HG03045 (cell line): ENCODE measurements at regions not wholly inside any gene's neighbourhood (a gene's known extent, or its start where the extent isn't known, plus 50 kb on each side); places are given as distances from the start of the nearest gene placed in this dataset.

Source experiments
- ATAC-seq: cut with Tn5 transposase; IDR thresholded peaks from one replicate; pipeline ENCODE4 v1.9.1; 2021; ENCODE audit warnings: mild to moderate bottlenecking, moderate library complexity; ENCODE audit not compliant: unreplicated experiment

DNA sequence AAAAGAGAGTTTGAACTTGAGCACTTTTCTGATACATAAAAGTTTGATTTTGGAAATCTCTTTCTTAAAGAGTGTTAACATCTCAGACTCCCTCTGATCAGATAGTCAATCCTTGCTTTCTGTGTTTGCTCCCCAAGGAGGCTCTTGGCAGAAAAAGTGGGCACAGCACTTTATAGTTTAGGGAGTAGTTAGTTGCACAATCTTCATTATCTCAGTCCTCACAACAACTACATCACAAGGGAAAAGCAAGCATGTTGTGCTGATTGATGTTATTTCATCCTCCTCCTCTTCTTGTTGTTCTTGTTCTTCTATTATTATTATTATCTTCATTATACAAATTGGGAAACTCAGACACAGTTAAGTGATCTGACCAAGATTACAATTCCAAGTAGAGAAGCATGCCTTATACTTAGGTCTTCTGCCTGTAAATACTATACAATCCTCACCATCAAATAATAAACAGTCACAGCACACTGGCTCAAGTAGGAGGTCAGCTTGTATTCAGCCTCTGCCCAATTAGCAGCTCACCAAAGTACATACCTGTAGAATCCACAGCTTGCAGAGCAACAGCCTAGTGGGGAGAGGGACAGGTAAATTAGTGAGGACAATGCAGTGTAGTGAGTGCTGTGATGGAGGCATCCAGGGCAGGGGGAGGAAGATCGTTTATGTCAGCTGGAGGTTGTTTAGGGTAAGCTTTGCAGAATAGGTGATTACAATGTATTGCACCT is 304.1 kb upstream of the MME start:
- no peak for ATAC-seq

DNA sequence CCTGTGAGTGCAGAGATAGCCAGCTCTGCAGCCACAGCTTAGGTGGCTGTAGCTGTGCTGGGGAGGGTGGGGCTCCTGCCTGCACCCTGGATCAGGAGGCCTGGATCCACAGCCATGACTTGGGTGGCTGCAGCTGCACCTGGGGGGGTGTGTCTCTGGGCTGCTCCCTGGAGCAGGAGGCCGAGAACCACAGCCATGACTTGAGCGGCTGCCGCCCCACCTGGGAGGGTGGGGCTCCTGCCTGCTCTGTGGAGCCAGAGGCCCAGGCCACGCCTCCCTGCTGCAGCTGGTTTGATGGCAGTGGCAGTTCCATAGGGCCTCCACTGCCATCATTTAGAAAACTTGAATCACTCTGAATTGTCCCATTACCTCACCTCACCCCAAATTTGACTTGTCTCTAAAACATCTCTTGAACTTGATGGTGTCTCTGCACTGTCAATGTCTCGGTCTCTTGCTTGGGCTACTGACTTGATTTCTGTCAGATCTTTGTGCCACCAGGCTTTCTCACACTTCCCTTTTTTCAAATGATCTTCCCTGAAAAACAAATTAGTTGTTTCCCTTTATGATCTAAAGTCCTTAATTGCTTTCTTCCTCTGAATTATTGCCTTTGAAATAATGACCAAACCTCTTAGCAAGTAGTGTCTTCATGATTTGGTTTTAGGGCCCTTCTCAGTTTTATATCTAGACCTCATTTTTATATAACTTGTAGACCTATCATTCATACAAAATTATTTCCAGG is 313.2 kb upstream of the MME start:
- no peak for ATAC-seq

DNA sequence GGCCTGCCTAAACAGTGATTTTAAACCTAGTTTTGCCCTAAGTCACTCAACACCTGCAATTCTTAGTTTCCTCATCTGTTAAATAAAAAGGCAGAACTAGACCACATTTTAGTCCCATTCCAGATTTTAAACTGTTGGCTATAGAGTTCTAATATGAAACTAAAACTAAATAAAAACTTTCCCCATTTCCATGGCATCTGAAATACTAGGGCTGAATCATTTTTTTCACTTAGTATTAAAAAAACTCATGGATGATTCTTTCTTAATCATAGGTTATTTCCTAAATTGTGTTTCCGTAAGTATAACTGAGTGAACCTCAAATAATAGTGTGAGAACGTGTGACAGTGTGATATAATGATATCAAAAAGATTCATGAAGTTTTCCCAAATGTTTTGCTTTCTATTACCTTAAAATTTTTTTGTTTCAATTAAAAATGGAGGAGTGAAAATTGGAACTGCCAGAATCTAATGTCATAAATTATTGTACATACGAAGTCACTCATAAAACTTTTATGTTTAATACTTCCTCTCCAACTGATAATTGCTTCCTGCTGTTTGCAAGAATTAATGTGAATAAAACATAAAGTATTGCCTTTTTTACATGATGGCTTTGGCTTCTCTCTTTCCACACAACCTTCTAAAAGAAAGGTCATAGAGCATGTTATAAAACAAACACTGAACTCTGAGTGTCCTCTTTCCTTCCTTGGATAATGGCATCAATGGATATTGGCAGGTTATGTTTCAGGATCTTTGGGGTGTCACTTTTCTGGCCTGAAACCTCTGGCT is 315.1 kb upstream of the MME start:
- ATAC-seq, result no peak

DNA sequence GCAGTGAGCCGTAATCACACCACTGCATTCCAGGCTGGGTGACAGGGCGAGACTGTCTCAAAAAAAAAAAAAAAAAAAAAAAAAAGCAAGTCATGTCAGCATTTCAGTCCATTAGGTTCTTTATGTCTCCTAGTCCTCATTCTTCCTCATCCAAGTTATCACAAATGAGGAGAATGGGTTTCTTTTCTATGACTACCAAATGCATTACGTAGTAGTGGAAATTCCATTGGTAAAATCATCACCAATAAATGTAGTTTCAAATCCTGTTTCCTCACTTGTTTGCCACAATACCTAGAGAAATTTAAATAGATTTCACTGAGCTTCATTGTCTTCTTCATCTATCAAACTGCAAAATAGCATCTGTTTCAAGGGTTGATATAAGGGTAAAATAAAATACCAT is 317.6 kb upstream of the MME start:
- no peak for ATAC-seq

DNA sequence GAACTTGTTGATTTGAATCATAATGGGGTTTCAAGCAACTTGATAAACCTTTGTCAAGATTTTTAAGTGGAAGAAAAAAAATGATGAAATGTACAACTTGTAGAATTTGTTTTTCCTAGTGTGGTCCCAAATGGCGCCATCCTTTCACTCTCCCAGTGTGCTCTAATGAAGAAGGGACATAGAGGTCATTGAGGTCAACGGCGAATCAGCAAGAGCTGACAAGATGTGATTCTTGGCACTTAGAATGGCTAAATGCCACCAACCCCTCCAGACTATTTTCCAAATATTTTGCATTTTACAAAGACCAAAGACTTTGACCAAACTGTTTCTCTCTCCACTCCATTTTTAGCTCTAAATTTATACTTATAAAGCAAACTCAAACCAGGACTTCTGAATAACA is 320.2 kb upstream of the MME start:
- ATAC-seq, result no peak

DNA sequence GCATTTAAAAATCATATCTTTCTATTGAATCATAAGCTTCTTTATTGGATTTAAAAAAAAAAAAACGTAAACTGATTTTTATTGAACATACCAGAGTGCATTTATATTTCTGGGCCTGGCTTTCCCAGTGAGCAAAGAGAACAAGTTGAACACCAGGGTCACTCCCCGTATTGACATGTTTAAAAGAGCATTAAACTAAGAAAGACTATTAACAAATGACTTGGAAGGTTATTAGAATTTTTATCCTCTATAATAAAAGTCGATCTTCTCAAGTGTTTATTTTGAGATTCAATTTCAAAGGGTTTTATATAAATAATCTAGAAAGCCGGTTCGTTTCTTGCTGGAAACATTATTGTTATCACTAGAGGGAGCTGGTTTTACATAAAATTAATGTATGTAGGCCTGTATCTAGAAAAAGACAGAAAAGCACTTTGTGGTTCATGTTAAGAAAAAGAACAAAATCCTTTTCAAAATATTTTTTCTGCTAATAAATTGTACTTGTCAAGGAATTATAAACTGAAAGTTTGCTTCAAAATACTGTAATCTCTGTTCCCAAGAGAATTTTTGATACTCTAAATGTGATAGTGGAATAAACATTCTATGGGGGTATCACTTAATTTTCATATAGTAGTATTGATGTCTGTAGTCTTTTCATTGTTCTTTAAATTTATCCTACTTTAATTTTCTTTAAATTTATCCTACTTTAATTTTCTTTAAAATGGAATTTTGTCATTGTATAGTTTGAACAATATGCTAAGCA is 321.8 kb upstream of the MME start:
- no peak for ATAC-seq

DNA sequence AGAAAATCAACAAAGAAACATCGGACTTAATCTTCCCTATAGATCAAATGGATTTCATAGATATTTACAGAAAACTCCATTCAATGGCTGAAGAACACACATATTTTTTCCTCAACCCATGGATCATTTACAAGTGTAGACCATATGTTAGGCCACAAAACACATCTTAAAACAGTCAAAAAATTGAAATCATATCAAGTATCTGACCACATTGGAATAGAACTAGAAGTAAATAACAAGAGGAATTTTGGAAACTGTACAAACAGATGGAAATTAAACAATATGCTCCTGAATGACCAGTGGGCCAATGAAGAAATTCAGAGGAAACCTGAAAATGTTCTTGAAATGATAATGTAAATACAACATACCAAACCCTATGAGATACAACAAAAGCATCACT is 323.1 kb upstream of the GPR149 start:
- ATAC-seq, result no peak

DNA sequence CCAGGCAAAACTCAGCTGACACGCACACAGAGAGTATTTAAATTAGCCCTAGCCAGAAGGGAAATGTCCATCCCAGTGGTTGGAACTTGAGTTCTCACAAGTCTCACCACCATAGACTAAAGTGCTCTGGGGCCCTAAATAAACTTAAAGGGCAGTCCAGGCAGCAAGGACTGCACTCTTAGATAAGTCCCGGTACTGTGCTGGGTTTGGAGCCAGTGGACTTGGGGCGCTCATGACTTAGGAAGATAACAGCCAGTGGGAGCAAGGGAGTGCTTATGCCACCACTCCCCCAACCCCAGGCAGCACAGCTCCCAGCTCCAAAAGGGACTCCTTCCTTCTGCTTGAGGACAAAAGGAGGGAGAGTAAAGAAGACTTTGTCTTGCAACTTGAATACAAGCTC is 319.5 kb upstream of the GPR149 start:
- no peak for ATAC-seq

DNA sequence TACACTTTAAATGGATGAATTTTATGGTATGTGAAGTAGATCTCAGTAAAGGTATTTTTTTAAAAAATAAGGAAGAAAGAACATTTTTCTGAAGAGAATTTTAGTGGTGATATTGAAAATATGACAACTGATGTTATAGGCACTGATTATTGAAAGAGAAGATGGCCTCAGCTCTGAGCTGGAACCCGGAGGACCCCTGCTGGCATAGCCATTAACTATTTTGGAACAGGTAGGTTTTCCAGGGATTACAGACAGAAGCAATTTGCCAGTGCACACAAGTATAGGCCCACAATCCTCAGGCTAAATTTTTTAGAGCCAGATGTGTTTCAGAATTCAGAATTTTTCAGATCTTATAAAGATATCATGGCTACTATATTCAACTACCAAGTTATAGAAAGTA is 315.9 kb upstream of the GPR149 start:
- ATAC-seq, result no peak

DNA sequence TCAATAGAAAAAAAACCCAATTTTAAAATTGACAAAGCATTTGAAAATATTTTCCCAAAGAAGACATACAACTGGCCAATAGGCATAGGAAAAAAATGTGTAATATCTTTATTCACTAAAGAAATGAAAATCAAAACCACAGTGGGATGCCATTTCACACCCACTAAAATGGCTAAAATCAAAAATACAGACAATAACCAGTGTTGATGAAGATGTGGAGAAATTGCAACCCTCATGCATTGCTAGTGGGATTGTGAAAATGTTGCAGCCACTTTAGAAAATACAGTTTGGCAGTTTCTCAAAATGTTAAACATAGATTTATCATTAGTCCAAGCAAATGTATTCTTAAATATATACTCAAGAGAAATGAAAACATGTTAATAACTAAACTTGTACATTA is 315.1 kb upstream of the GPR149 start:
- no peak for ATAC-seq

DNA sequence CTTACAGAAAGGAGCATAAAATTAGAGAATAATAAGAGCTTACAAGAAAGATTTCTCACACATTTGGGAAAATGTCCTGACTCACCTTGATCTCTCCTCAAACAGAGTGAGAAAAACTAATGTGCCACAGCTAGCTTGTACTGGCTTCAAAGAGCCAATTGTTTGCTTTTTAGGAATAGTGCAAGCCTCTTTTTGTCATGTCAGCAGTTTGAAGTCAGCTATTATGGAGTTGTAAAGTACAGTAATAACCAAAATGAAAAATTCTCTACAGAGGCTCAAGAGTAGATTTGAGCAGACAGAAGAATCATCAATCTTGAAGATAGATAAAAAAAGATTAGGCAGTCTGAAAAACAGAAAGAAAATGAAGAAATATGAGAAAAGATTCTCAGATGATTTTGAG is 313.4 kb upstream of the GPR149 start:
- no peak for ATAC-seq

DNA sequence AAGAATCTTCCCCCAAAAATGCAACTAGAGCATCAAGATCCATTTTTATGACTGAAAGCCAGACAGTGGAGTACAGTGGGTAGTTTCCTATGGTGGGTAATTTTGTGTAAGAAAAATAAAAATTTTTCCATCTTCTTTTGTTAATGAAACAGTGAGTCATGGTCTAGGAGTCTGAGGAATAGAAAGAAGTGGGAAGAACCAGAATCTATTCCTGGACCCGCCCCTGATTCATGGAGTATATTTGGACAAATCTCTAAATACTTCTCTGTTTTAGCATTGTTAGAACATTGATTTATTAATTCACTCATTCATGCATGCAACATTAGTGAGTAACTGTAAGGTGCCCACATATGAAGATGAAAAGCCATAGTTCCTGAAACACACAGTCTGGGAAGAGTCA is 304.5 kb upstream of the GPR149 start:
- no peak for ATAC-seq

DNA sequence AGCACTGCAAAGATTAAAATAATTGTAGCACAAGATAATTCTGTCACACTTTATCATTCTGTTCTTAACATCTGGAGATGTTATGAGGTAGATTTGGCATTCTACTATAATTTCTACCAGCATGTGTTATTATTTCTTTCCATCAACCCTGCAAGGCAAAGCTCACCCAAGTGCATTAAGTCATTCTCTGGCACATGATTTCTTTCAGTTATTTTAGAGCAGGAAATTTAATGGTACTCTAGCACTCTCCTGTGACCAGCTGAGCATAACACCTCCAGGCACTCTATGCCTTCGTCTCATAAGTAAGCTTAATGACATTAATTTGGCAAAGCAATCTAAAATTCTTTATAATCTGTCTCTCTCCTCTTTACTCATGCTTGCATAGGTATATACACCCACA is 300.2 kb upstream of the GPR149 start:
- ATAC-seq, result no peak

DNA sequence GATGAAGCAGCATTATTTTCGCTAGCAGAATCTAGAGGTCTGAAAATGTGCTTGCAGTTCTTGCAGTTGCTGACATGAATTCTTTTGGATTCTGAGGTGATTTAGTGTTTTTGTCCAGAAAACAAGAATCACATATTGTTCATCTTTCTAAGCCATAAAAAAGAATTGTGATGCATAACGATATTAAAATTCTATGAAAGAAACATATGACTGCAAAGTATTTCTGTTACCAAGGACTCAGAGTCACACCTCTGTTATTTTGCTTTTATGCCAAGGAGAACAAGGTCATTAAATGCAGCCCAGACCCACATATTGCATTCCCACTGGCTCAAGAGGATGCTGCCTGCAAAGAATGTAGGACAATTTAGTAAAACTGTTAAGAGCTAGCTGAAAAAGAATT is 299.8 kb upstream of the GPR149 start:
- no peak for ATAC-seq

DNA sequence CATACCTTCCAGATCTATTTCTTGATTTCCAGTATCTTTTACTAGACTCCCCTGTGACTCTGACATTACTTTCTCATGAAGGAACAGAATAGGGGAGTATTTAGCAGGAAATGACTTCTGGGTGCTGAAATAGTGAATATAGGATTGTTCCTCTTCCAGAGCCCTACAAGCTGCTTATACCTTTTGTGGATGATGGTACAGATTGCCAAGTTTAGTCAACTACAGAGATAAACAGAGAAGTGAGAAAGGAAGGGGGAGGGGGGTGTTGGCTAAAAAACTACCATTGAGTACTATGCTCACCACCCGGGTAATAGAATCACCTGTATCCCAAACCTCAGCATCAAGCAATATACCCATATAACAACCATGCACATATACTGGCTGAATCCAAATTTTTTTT is 298.3 kb upstream of the GPR149 start:
- no peak for ATAC-seq

DNA sequence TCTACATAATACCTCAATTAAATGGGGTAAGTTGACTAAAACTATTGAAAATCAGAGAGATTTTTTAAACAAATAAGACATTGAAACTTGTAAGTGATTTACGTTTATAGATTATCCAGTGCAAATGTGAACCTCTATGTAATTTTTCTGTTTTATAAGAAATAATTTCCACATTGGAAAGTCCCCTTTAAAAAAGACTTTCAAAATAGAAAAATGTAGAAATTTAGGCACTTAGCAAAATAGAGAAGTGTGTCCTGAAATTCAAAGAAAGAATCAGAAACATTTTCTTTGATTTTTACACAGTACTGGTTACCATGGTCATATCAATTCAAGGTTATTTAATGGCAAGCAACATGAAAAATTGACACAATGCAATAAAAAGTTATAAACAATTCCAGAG is 290.9 kb upstream of the GPR149 start:
- no peak for ATAC-seq

DNA sequence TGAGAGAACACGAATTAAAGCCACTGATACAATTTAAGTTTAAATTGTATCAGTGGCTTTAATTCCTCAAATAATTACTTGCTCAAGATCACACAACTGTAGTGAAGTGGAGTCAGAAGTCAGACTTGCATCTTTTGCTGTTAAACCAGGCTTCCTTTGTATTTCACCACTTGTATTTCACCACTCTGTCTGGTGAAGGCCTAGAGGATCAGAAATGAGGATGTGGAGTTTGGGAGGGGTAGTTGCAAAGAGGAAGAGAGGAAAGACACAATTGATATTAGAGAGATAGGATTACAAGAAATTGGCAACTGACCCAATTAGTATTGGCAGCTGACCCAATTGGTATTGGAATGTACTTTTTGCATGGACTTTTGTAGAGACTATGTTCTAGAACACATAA is 288.1 kb upstream of the GPR149 start:
- no peak for ATAC-seq

DNA sequence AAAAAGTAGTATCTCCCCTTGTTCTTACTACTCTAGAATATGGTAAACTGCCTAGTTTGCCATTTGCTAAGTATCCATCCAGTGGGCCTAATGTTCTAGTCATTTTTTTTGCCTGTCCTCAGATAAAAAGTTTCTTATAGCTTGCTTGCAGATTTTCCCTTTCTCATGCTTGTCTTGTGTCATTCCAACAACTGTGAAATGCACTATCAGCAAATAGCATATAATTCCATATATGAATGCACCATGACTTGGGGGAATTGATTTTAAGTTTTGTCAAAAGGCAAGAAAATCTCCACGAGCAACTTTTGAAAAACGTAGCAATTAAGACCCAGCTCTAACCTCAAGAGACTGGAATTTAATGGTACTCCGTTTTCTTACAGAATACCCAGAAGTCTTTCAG is 286.2 kb upstream of the GPR149 start:
- ATAC-seq, result no peak

DNA sequence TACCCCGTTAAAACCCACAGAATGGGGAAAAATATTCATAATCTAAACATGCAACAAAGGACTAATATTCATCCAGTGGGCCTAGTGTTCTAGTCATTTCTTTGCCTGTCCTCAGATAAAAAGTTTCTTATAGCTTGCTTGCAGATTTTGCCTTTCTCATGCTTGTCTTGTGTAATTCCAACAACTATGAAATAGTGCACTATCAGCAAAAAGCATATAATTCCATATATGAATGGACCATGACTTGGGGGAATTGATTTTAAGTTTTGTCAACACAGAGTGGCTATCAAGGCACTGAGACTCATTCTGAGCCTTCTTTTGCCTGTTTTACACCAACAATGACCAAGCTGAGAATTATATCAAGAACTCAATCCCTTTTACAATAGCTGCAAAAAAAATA is 278.6 kb upstream of the GPR149 start:
- no peak for ATAC-seq

DNA sequence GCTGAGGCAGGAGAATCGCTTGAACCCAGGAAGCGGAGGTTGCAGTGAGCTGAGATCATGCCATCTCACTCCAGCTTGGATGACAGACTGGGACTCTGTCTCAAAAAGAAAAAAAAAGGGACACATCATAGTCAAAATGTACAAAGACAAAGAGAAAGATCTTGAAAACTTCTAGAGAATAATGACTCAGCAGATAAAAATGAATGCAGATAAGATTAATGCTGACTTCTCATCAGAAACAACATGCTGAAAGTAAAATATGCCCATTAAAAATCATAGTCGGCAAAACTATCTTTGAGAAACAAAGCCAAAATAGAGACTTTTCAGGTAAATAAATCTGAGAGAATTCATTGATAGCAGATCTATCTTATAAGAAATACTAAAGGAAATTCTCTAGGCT is 271.1 kb upstream of the GPR149 start:
- no peak for ATAC-seq

DNA sequence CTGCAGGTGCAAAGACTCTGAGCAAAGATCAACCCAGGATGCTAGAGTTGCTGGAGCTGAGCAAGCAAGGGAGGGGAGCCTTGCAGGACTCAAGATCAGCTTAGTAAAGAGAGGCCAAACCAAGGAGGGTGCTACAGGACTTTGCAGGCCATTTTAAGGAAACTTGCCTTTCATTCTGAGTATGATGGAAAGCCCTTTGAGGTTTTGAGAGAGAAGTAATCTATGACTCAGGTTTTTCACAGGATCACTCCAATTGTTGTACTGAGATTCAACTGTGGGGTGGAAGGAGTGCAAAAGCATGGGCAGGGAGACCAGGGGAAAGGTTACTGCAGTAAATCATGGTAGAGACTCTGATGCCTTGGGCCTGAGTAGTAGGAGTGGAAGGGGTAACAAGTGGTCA is 260.4 kb upstream of the GPR149 start:
- peak; percentile 72 for ATAC-seq
